GM18517 (cell line): ENCODE measurements at regions not wholly inside any gene's neighbourhood (a gene's known extent, or its start where the extent isn't known, plus 50 kb on each side); places are given as distances from the start of the nearest gene placed in this dataset.

ENCODE experiments used
- ATAC-seq: cut with Tn5 transposase; IDR thresholded peaks from one replicate; pipeline ENCODE4 v1.9.1; 2021; ENCODE audit warnings: mild to moderate bottlenecking, moderate library complexity; ENCODE audit not compliant: unreplicated experiment

DNA sequence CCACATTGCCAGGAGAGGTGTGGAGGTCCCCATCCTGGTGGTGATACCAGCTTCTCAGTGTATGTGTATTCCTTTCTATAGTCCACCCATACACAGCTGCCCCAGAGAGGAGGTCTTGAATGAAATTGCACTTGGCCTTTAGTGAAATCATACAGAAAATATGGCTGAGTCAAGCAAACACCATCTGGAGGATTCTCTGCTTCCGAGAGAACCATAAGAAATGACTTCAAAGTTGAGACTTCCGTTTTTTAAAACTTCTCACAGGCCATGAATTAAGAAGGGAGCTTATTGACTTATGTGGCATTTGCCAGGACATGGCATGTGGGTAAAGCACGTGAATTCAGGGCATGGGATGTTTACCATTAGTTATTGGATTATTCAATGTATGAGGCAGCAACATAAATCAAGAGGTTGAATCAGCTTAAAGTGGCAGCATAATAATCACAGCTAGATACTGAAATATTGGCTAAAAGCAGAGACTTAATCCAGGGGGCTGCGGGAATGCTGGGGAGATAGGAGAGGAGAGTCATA, 119.1 kb upstream of the MTNR1B start:
- ATAC-seq = no peak

DNA sequence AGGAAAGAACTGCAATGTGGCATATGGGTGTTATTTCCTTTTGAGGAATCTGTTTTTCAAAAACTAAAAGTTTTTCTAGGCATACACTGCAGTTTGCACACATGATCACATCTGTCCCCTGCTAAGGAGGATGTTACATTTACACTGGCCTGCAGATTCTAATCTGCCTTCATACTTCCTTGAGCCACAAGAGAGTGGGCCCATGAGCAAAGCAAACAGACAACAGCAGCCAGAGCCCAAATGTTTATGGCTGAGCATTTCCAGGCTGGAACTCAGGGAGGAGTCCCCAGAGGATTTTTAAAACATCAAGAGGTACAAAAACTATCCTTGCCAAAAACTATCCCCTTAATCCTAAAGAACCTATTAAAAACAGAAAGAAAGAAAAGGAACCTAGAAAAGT, 117.2 kb upstream of the MTNR1B start:
- no peak for ATAC-seq

DNA sequence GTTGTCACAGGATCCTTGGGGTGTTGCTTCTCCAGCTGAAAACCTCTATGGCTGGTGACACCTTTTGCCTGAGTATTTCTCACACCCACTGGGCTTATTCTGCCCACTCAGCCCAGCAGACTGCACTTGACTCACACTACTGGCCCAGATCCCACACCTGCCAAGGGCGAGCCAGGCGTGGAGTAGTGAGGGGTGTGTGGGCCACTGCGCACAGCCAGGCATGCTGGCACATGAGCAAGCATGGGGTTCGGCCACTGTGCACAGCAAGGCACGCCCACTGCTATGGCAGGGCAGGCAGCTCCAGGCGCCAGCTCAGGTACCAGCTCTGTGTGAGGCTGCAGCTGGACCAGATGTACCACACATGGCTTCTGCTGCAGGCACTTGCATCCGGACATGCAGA, 116.5 kb upstream of the MTNR1B start:
- ATAC-seq = no peak

DNA sequence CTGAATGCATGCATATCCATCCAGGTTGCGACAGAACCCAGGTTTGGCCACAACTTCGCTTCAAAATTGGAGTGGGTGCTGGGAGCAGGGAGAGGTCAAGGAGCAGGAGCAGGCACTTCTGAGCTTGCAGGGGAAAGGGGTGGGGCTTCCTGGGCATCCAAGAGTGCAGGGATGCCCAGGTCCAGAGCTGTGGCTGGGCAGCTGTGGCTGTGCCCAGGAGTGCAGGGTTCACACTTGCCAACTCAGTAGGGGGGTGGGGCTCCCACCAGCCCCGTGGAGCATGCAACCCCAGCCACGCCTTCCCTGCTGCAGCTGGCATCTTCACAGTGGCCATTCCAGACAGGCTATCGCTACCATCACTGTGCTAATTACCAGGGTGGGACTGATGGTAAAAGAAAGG, 115.3 kb upstream of the MTNR1B start:
- no peak for ATAC-seq

DNA sequence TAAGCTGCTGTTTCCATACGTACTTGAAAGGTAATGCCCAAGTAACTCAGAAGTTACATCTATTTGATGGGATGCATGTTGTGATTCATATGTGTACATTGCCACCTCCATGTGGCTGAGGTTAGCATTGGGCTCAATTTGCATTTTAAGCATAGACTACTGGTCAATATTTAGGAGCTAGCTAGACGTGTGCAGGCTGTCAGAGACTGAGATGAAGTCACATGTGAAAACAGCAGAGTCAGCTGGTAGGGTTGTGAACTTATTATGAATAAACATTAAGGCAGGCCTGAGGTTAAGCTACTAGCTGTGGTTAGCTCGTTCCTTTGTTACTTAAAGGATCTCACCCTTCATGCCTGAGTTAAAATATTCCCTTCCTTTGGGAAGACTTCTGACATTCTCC, 114.5 kb upstream of the MTNR1B start:
- no peak for ATAC-seq

- ATAC-seq = no peak
Measured at GRCh38 chr11:92855607-92856405, 113.6 kb upstream of the MTNR1B start.

DNA sequence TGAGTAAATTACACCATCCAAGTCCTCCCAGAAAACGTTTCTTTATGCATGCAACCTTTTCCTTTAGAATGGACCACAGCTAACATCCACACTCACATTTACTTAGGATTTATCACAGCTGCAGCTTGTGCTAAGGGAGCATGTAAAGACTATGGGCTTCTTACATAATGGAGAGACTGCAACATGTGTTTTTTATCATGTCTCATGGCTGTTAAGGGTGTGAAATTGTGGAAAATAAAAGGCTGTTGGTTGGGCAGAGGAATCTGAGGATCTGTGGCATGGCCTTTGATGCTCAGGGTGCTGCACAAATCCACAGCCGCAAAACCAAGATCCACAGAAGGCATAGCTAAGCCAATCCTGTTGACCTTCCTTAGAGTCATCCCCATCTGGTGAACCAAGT, 112.0 kb upstream of the MTNR1B start:
- ATAC-seq = no peak

- no peak for ATAC-seq
Measured at GRCh38 chr11:92859156-92859690, 110.2 kb upstream of the MTNR1B start.

DNA sequence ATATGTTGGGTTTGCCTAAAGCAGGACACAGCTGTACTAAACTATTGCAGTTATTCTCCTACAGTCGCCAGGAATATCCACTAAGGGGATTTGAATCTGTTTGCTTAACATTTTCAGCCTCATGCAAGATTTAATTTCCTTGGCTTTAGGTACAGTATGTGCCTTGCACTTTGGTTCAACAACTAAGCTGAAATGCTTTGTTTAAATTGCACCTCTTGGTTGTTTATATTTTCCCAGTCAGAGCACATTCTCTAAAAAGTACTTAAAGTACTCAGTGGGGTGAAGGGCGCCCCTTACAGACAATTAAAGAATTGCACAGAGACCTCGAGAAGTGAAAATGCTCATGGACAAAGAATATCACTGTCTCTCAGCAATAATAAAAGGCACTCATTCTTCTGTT, 107.8 kb upstream of the MTNR1B start:
- ATAC-seq = no peak

DNA sequence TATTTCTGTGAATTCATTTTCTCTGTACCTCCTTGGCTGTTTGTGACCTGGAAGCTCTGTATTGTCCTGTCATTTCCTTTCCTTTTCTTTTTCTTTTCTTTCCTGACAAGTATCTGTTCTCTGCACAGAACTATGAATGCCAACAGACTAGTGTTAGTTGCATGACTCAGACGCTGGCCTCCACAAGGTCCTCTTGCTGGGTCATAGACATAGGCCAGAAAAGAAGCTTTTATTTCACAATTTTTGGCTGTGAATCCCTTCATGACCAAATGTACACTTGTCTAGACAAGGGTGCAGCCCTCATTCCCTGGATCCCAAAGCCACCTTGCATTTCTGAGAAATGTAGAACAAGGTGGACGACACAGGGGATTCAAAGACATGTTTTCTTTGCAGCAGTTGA, 104.1 kb upstream of the MTNR1B start:
- ATAC-seq = no peak

DNA sequence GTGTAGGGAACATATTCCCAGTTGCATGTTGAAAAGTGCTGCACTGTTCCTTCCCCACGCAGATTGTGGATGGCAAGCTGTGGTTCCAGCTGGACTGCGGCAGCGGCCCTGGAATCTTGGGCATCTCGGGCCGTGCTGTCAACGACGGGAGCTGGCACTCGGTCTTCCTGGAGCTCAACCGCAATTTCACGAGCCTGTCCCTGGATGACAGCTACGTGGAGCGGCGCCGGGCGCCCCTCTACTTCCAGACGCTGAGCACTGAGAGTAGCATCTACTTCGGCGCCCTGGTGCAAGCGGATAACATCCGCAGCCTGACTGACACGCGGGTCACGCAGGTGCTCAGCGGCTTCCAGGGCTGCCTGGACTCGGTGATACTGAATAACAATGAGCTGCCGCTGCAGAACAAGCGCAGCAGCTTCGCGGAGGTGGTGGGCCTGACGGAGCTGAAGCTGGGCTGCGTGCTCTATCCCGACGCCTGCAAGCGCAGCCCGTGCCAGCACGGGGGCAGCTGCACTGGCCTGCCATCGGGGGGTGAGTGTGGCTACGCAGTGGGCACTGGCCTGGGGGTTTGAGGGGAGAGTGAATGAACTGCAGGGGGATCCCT, 102.7 kb upstream of the MTNR1B start:
- ATAC-seq = no peak

GRCh38 chr11:92867913-92868619, 101.4 kb upstream of the MTNR1B start:
- no peak for ATAC-seq

GRCh38 chr11:92869716-92870115, 99.7 kb upstream of the MTNR1B start:
- ATAC-seq = no peak

- no peak for ATAC-seq
Measured at GRCh38 chr11:92870196-92870832, 99.1 kb upstream of the MTNR1B start.

DNA sequence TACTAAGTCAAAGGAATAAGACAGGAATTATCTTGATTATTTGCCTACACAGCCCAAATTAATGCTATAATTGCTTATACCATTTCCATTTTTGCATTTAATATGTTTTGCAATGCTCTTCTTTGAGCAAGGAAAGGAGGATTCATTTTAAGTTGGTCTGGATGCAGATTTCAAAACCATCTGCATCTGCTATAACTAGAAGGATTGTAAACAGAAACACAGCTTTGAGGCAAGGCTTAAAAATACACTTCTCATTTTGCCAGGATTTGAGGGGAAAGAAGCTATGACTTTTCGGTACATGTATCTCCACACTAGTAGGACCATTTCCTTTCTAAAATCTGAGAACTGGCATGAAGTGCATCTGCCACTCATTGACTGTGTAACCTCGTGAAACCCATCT, 95.9 kb upstream of the MTNR1B start:
- ATAC-seq = no peak

DNA sequence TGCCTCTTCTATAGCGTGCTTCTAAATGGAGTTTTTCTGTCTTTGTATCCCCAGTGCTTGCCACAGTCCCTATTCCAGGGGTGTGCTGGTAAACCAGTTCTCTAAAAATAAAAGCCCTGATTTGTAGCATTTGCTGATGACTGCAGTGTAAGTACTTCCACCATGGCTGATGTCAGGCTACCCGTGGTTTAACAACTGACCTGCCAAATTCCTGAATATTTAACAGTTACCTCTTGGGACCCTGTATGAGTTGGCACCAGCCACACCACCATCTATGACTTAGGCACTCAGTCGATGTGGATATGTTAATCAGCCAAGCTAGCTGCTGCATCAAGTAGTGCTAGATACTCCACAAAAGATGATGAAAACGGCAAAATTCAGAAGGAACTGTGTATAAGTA, 94.0 kb upstream of the MTNR1B start:
- ATAC-seq = no peak

DNA sequence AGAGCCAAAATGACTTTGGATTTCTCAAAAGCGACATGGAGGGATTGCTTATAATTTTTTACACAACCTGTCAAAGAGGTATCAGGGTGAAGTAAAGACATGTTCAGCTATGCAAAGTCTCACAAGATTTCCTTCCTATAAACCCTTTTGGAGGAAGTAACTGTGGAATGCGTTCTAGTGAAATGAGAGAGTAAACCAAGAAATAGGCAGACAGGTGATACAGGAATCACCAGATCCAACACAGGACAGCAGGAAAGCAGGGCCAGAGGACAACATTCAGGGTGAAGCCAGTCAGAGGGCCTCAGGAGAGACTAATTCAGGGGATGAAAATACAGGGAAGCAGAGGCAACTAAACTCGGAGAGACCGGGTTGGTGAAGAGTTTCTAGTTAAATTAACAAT, 90.4 kb upstream of the MTNR1B start:
- no peak for ATAC-seq

GRCh38 chr11:92880381-92880780, 89.1 kb upstream of the MTNR1B start:
- ATAC-seq = no peak

DNA sequence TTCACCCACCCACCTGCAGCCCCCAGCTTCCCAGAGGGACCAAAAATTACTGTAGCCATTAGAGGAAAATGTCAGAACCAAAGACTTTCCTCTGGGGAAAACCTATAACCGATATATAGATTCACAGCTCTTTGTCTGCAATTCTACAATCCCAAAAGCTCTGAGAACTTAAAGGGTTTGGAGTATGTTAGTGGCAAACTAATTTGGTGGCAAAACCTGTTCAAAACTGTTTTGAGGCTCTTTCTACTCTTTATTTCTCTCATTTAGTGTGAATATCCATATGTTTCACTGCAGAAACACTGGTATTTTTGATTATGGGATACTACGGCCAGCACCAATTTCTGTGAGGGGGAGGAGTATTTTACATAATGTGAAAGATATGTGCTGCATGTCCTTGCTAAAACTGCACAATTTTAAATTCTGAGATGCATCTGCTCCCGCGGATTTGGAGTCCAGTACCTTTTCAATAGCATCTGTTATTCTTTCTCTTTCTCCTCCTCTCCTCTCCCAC, 87.5 kb upstream of the MTNR1B start:
- no peak for ATAC-seq

GRCh38 chr11:92882828-92883611, 86.4 kb upstream of the MTNR1B start:
- ATAC-seq = no peak
